ENCODE measurements at regions not wholly inside any gene's neighbourhood (a gene's known extent, or its start where the extent isn't known, plus 50 kb on each side); places are given as distances from the start of the nearest gene placed in this dataset.

DNA sequence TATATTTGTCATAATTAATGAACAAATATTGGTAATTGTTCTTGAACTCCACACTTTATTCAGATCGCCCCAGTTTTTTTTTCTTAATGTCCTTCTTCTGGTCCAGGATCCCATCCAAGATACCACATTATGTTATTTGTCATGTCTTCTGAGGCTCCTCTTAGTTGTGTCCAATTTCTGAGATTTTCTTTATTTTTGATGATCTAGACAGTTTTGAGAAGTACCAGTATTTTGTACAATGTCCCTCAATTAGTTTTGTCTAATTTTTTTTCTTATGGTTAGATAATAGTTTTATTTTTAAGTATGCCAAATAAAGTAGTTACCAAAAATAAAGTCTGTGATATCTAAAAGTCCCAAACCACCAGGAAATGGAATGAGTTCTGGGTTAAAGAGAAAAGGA, 440.8 kb upstream of the ATP2B1 start:
- no peak for DNase-seq (ENCODE audit: low spot score)

DNA sequence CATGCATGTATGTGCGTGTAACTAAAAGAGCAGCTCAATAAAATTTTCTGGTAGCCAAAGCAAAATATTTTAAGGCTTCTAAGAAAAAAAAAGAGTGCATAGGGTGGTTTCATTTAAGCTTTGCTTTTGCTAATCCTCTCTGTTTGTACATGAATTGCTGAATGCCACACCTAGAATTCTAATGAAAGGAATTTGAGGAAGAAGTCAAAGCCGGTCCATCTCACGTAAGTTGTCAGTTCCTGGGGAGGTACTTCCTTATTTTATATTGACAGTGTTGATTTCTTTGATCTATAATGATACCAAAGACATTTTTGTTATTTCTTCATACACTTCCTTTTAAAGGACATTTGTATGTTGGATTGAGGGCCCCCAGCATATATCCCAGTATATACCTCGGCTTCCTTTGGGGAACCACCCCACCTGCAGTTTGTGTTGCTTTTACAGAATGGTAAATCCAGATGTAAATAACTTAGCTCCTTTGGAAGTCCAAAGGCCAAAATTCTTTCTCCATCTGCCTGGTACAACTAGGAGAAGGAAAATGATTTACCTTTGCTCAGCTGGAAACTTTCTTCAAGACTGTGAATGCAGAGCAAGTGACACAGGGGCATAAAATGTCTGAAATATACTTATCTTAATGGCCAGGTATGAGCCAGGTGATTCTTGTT, 420.9 kb upstream of the ATP2B1 start:
- no peak for DNase-seq (ENCODE audit: low spot score)

- DNase-seq (ENCODE audit: low spot score), result no peak
Observed at GRCh38 chr12:90128526-90128925, 419.9 kb upstream of the ATP2B1 start.

- no peak for DNase-seq (ENCODE audit: low spot score)
Observed at GRCh38 chr12:90126125-90126524, 417.5 kb upstream of the ATP2B1 start.

GRCh38 chr12:90124914-90125313, 416.3 kb upstream of the ATP2B1 start:
- no peak for DNase-seq (ENCODE audit: low spot score)

GRCh38 chr12:90124289-90124688, 415.7 kb upstream of the ATP2B1 start:
- DNase-seq (ENCODE audit: low spot score), result no peak

- no peak for DNase-seq (ENCODE audit: low spot score)
Observed at GRCh38 chr12:90122681-90123080, 414.0 kb upstream of the ATP2B1 start.

DNA sequence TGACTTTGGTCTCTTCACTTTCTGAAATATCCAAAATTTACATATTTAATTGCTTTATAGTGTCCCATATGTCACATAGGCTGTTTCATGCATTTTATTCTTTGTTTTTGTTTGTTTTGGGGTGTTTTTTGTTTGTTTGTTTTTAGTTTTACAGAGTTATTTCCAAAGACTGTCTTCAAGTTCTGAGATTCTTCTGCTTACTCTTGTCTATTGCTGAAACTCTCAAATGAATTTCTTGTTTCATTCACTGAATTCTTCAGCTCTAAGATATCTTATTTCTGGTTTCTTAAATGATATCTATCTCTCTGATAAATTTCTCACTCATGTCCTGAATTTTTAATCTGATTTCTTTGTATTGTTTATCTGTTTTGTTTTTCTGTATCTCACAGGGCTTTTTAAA, 412.0 kb upstream of the ATP2B1 start:
- DNase-seq (ENCODE audit: low spot score), result no peak

GRCh38 chr12:90112666-90113065, 404.0 kb upstream of the ATP2B1 start:
- no peak for DNase-seq (ENCODE audit: low spot score)

- no peak for DNase-seq (ENCODE audit: low spot score)
Observed at GRCh38 chr12:90111791-90112580, 403.3 kb upstream of the ATP2B1 start.

GRCh38 chr12:90106568-90106967, 397.9 kb upstream of the ATP2B1 start:
- no peak for DNase-seq (ENCODE audit: low spot score)

GRCh38 chr12:90102957-90103652, 394.5 kb upstream of the ATP2B1 start:
- no peak for DNase-seq (ENCODE audit: low spot score)

- DNase-seq (ENCODE audit: low spot score), result no peak
Observed at GRCh38 chr12:90100579-90100978, 391.9 kb upstream of the ATP2B1 start.

GRCh38 chr12:90099288-90099687, 390.6 kb upstream of the ATP2B1 start:
- no peak for DNase-seq (ENCODE audit: low spot score)

GRCh38 chr12:90098132-90098779, 389.6 kb upstream of the ATP2B1 start:
- DNase-seq (ENCODE audit: low spot score), result no peak

- no peak for DNase-seq (ENCODE audit: low spot score)
Observed at GRCh38 chr12:90091809-90092208, 383.2 kb upstream of the ATP2B1 start.

DNA sequence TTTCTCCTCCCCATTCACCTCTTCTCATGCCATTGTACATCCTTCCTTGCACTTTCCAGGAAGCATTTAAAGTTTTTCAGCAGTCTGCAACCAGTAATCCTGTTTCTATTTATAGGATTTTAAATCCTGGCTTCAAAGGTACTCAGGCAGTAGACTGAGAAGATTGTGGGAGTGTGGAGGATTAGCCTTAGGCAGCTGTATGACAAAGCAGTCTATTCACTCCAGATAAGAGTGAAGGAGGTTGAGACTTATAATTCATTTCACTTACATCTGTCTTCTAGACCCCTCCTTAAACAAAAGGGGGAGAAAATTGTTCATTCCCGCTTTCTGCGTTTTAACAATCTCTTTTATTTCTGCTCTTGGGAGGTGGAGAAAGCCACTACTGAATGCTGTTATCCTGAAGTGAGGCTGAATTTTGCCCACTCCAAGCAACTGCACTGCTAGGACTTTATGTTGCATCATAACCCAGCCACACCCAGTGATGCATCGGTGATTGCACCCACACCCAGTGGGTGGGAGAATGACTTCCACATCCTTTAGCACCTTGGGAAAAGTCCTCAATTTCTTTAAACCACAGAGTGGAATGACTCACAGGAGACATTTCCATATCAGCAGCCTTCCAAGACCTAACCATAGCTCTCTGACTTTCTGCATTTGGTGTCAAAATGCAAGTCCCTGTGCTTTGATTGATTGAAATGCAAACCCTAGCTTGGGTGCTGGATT, 382.5 kb upstream of the ATP2B1 start:
- DNase-seq (ENCODE audit: low spot score), result no peak

DNA sequence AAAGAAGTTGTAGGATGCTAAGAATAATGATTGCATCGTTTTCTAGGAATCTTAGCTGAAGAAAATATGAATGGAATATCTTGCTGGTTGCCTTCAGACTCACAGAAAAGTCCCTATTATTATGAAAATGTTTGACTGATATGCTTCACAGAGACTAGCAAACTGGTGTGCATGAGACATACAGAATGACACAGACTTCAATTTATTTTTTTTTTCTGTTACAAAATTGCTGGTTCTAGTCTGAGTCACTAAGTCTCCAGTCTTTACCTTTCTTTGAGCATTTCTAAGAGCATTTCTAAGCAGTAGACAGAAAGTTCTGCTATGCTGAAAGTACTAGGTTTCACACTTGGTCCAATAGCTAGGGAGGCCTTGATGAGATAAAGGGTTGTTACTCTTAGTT, 377.6 kb upstream of the ATP2B1 start:
- no peak for DNase-seq (ENCODE audit: low spot score)

DNA sequence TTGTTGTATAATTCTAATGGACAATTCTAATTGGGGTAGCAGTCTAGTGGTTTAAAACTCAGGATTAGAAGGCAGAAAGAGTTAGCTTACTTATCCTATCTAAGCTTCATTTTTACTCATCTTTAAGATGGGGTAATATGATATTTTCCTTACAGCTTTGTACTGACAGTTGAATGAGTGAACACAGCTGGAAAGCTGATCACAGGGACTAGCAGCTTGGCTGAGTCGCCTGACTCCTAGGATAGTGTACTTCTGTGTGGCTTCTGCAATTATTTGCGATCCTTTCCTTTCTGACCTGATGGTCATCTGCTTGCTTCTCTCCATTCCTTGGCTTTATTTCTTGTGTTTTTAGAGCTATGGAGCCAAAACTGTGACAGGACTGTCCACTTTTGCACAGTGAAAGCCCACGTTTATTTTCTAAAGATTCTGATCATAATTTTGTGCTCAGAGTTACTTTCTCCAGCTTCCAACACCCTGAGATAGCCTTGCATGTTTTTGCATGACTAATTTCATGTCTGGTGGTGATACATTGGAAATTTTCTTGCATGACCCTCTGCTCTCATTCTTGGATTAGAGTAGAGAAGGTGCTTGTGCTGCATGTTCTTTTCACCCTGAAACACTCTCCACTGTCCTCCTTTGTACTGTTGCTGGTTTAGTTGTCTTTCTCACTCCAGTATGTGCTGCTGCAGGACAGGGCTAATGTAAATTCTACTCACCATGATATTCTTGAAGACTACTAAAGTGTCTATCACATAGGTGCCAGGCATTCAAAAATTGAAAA, 377.0 kb upstream of the ATP2B1 start:
- no peak for DNase-seq (ENCODE audit: low spot score)

- DNase-seq (ENCODE audit: low spot score), result no peak
Observed at GRCh38 chr12:90084018-90084417, 375.4 kb upstream of the ATP2B1 start.

GRCh38 chr12:90080616-90081015, 372.0 kb upstream of the ATP2B1 start:
- no peak for DNase-seq (ENCODE audit: low spot score)
